ENCODE measurements at regions not wholly inside any gene's neighbourhood (a gene's known extent, or its start where the extent isn't known, plus 50 kb on each side); places are given as distances from the start of the nearest gene placed in this dataset.

DNA sequence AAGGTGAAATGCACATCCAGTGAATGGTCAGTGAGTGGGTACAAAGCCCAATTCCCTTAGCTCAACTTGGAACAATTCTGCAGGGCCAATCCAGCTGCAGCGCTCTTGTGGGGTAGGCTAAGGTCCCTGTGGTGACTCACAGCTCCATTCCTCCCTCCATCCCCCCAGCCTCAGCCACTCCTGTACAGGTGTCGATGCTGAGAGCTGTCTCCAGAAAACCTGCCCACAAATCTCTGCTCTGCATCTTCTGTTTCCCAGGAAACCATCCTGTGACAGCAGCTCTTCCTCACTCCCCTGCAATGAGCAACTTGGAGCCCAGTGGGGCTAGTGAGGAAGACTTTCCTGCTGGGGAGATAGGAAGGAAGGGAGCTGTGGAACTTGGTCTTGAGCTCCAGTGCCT is 244.7 kb upstream of the GPR26 start:
- TF ChIP-seq, protein P1, sequence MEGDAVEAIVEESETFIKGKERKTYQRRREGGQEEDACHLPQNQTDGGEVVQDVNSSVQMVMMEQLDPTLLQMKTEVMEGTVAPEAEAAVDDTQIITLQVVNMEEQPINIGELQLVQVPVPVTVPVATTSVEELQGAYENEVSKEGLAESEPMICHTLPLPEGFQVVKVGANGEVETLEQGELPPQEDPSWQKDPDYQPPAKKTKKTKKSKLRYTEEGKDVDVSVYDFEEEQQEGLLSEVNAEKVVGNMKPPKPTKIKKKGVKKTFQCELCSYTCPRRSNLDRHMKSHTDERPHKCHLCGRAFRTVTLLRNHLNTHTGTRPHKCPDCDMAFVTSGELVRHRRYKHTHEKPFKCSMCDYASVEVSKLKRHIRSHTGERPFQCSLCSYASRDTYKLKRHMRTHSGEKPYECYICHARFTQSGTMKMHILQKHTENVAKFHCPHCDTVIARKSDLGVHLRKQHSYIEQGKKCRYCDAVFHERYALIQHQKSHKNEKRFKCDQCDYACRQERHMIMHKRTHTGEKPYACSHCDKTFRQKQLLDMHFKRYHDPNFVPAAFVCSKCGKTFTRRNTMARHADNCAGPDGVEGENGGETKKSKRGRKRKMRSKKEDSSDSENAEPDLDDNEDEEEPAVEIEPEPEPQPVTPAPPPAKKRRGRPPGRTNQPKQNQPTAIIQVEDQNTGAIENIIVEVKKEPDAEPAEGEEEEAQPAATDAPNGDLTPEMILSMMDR (IDR thresholded peaks at IDR 0.05): no peak
- TF ChIP-seq POLR2A (IDR thresholded peaks at IDR 0.05): no peak
- intact Hi-C loops (cut with DNase I; ENCODE audit: low total_unique reads): no loop called here
- no peak for DNase-seq (ENCODE audit: low spot score in 2 of 2)
- no peak overlapping the region for H3K4me3 ChIP-seq (ENCODE audit: low read depth, poor library complexity, severe bottlenecking)
- 75 to 81% methylated on average over 2 of the region's 2 CpGs for WGBS, 2 donors

DNA sequence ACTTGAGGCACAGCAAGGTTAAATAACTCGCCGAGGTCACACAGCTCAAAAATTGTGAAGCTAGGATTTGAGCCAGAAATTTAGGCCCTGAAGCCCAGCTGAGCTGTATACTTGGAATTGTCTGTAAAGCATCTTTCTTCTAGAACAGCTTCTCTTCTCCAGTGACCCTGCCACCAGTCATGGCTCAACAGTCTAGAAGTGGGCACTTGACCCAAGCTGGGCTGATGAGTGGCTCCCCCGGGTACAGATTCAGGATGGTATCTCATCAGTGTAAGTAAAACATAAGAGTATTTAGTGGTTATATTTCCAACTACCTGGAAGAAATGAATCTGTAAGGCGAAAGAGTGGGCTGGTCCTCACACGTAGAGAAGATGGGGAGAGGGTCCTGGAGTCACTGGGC is 243.9 kb upstream of the GPR26 start:
- DNase-seq (ENCODE audit: low spot score in 2 of 2): no peak
- TF ChIP-seq, protein P1 (IDR thresholded peaks at IDR 0.05): no peak
- TF ChIP-seq POLR2A (IDR thresholded peaks at IDR 0.05): no peak
- intact Hi-C loops (cut with DNase I; ENCODE audit: low total_unique reads): no loop called here
- 88 to 94% methylated on average over 5 of the region's 5 CpGs for WGBS, 2 donors
- no peak overlapping the region for H3K4me3 ChIP-seq (ENCODE audit: low read depth, poor library complexity, severe bottlenecking)

DNA sequence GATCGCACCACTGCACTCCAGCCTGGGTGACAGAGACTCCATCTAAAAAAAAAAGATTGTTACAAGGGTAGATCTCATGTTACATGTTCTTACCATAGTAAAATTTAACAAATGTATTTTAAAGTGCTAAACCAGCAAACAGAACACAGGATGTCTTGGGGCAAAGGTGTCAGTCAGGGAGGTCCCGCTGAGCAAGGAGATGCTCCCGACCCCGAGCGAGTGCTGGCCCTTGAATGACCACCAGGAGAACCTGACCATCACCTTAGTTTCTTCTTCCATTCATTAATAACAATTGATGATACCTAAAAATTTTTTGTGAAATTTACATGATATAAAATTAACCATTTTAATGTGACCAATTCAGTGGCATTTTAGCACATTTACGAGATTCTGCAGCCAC is 241.6 kb upstream of the GPR26 start:
- intact Hi-C loops (cut with DNase I; ENCODE audit: low total_unique reads): no loop called here
- TF ChIP-seq POLR2A (IDR thresholded peaks at IDR 0.05): no peak
- TF ChIP-seq, protein P1 (IDR thresholded peaks at IDR 0.05): no peak
- 82 to 93% methylated on average over 6 of the region's 6 CpGs for WGBS, 2 donors
- H3K4me3 ChIP-seq (ENCODE audit: low read depth, poor library complexity, severe bottlenecking): no peak overlapping the region
- DNase-seq (ENCODE audit: low spot score in 2 of 2): no peak

DNA sequence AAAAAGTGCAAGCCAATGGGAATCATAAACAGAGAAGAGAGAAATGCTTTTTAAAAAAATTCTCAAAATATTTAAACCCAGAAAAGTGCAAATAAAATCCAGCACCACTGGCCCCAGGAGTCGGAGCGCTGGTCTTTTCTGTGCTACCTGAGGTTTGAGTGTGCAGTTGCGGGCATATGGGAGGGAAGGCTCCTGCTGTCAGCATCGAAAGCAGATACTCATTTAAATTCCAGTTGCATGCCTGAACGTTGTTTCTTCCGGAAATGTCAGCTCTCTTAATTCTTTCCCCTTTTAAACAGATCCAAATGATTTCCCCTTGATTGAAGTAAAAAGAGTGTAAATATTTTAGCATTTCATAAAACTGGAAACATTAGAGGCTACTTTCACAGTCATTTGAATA is 240.5 kb upstream of the GPR26 start:
- no peak for DNase-seq (ENCODE audit: low spot score in 2 of 2)
- no peak overlapping the region for H3K4me3 ChIP-seq (ENCODE audit: low read depth, poor library complexity, severe bottlenecking)
- intact Hi-C loops (cut with DNase I; ENCODE audit: low total_unique reads): no loop called here
- no peak for TF ChIP-seq POLR2A (IDR thresholded peaks at IDR 0.05)
- TF ChIP-seq, protein P1 (IDR thresholded peaks at IDR 0.05): no peak
- 37 to 59% methylated on average over 6 of the region's 6 CpGs for WGBS, 2 donors

DNA sequence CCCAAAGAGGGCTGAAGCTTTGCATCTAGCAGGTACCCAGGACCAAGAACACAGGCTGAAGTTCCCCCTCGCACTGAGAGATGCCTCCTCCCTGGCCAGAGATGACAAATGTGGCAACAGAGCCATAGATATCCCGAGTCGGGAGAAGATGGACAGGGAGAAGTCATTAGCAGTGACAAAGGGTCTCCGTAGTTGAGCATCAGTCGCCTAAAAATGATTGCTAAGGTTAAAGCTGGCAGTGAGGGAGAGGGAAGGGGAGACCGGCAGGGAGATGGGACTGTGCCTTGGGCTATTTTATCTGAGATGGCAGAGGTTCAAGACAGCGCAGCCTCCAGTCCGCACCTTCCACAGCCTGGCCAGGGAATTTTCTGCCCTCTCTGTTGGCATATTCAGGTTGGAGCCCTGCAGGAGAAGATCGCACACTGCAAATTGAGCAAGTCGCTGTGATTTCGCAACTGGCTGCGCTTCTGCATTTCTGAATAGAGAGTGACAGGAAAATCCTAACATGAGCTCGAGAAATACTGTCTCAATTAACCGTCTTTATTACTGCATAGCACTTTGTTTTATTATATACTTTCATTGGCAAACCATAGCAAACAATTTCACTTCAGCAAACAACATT is 238.9 kb upstream of the GPR26 start:
- intact Hi-C loops (cut with DNase I; ENCODE audit: low total_unique reads): no loop called here
- DNase-seq (ENCODE audit: low spot score in 2 of 2): no peak
- no peak overlapping the region for H3K4me3 ChIP-seq (ENCODE audit: low read depth, poor library complexity, severe bottlenecking)
- 51% methylated on average over 14 of the region's 14 CpGs for WGBS, 2 donors
- TF ChIP-seq POLR2A (IDR thresholded peaks at IDR 0.05): no peak
- TF ChIP-seq, protein P1 (IDR thresholded peaks at IDR 0.05): no peak

DNA sequence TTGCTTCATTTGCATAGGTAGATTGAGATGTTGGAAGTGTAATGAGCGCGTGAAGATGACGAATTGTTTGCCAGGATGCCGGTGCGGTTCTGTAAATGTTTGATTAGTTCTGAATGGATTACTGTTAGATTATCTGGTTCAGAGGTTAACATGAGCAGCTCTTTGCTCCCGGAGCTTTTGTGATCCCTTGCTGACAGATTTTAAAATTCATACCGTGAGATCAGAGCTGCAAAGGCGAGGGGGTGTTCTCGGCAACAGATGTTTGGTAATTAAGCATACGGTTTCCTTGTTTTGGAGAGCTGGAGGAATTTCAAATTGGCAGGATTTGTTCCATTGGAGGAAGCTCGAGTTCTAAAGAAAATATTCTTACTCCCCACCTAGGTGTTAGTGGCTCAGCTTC is 237.8 kb upstream of the GPR26 start:
- no peak for DNase-seq (ENCODE audit: low spot score in 2 of 2)
- WGBS, 2 donors: 25 to 37% methylated on average over 11 of the region's 11 CpGs
- H3K4me3 ChIP-seq (ENCODE audit: low read depth, poor library complexity, severe bottlenecking): no peak overlapping the region
- intact Hi-C loops (cut with DNase I; ENCODE audit: low total_unique reads): no loop called here
- TF ChIP-seq, protein P1 (IDR thresholded peaks at IDR 0.05): no peak
- TF ChIP-seq POLR2A (IDR thresholded peaks at IDR 0.05): no peak

All from lower leg skin (tissue), 4 donors.